BJ (cell line): ENCODE measurements at regions not wholly inside any gene's neighbourhood (a gene's known extent, or its start where the extent isn't known, plus 50 kb on each side); places are given as distances from the start of the nearest gene placed in this dataset.

ENCODE experiments used
- CTCF ChIA-PET: fragments of 350-600 bp; formaldehyde crosslinking; extraction: SDS; loops from one replicate; lab custom pipeline; 2021; ENCODE audit warnings: antibody characterized with exemption, inconsistent platforms; lab: Yijun Ruan, JAX
- POLR2A ChIA-PET: fragments of 300-600 bp; sonication (Branson Sonifier 250); formaldehyde crosslinking; extraction: SDS; loops from one replicate; lab custom pipeline; 2021; ENCODE audit warnings: antibody characterized with exemption; lab: Charles Lee
- DNase-seq: peaks from one replicate; pipeline ENCODE4 v3.0.0-alpha.2; 2011; ENCODE audit warnings: low read depth
- H3K27me3 ChIP-seq: 2 replicates; pipeline ENCODE4 v1.6.0; 2011; ENCODE audit warnings: low read length; ENCODE audit not compliant: control insufficient read depth, insufficient read depth
- H3K36me3 ChIP-seq: 2 replicates; pipeline ENCODE4 v1.5.1; 2011; ENCODE audit warnings: low read length; ENCODE audit not compliant: control insufficient read depth, insufficient read depth
- H3K4me3 ChIP-seq: 2 replicates; pipeline ENCODE4 v1.5.1; 2011; ENCODE audit warnings: low read depth, mild to moderate bottlenecking, control low read depth, low read length
- CTCF ChIP-seq: IDR thresholded peaks from 2 replicates; pipeline ENCODE4 v1.5.1; 2011; ENCODE audit warnings: low read depth, mild to moderate bottlenecking, control low read depth, inconsistent platforms, low read length, moderate library complexity; ENCODE audit not compliant: insufficient read depth

- POLR2A ChIA-PET, result no interaction called here
- TF ChIP-seq CTCF, result no peak
- H3K4me3 ChIP-seq, result no peak overlapping the region
- H3K27me3 ChIP-seq, result 0 out of 2 replicates have a peak, but pooled peaks cover 1% of the 10 kb centered on the region
- CTCF ChIA-PET, result no interaction called here
- H3K36me3 ChIP-seq, result no peaks in the 10 kb centered on the region
- no peak for DNase-seq
Measured at GRCh38 chr3:132262956-132263355, 54.3 kb upstream of the ACP3 start.

- Histone ChIP-seq H3K36me3 (no peaks in the 10 kb centered on the region), H3K4me3 (no peak overlapping the region), H3K27me3 (no peaks in the 10 kb centered on the region)
- DNase-seq, result no peak
- TF ChIP-seq CTCF, result no peak
- POLR2A ChIA-PET, result no interaction called here
- CTCF ChIA-PET, result interaction anchor here (2.7 kb wide), 1 partner anchor 78 kb away, joined by 8 read pairs; no protein-coding TSS in a partner anchor
Measured at GRCh38 chr3:132265028-132265427, 52.2 kb upstream of the ACP3 start.

- ChIA-PET CTCF (interaction anchor here (0.5 to 2.7 kb wide), 2 partner anchors 15 to 77 kb away, joined by 3 to 8 read pairs; no protein-coding TSS in a partner anchor), POLR2A (no interaction called here)
- H3K4me3 ChIP-seq, result no peak overlapping the region
- DNase-seq, result no peak
- no peaks in the 10 kb centered on the region for H3K27me3 ChIP-seq
- no peak for TF ChIP-seq CTCF
- no peaks in the 10 kb centered on the region for H3K36me3 ChIP-seq
Measured at GRCh38 chr3:132265488-132265887, 51.7 kb upstream of the ACP3 start.

DNA sequence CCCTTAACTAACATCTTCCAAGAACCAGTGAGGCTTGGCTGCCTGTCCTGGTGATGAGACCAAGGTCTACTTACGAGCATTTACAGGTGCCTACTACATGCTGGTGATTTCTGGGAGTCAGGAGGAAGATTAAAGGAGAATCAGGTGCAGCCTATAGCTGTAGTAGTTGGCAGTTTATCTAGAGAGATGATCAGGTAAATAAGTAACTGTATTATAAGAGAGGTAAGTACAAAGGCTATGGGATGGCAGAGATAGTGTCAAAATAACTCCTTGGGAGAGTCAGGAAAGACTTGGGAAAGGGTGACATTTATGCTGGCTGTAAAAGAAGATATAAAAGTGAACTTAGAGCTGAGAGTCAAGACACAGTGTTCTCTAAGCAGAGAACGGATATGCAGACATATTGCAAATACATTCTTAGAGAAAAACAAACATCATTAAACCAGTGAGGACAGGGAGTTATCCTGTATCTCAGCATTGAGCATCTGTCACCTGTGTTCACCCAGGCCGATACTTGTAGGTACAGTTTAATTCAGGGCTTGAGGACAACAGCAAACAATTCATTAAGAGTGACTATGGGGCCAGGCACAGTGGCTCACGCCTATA lies 49.7 kb upstream of the ACP3 start:
- POLR2A ChIA-PET, result no interaction called here
- TF ChIP-seq CTCF, result no peak
- DNase-seq, result no peak
- Histone ChIP-seq H3K27me3 (no peaks in the 10 kb centered on the region), H3K4me3 (no peak overlapping the region), H3K36me3 (no peaks in the 10 kb centered on the region)
- CTCF ChIA-PET, result interaction anchor here (1.1 to 8.4 kb wide), 6 partner anchors 10 to 75 kb away, joined by 3 to 67 read pairs (median 10); no protein-coding TSS in a partner anchor
